Spleen (tissue), 11 donors: ENCODE measurements at regions not wholly inside any gene's neighbourhood (a gene's known extent, or its start where the extent isn't known, plus 50 kb on each side); places are given as distances from the start of the nearest gene placed in this dataset.

Experiments used
- DNase-seq: peaks from one replicate; pipeline ENCODE4 v3.0.0-alpha.2; 2020
- H3K27ac ChIP-seq, 8 donors: fragments of 200-600 bp; sonication (generic) in 7 of 8; 1 replicate in 4 of 8; 2 replicates in 4 of 8; pipeline versions ENCODE4 v1.5.0 to v1.8.0; 2016 to 2021; ENCODE audit warnings: inconsistent platforms in 4 of 8, mild to moderate bottlenecking in 4 of 8, moderate library complexity in 1 of 8
- H3K27me3 ChIP-seq, 7 donors: fragments of 200-600 bp; sonication (generic) in 6 of 7; replicated peaks in 1 of 7; 1 replicate in 4 of 7; 2 replicates in 3 of 7; pipeline versions ENCODE4 v1.5.0 to v1.8.0; 2016 to 2021; ENCODE audit warnings: inconsistent platforms in 3 of 7, mild to moderate bottlenecking in 1 of 7
- H3K36me3 ChIP-seq, 6 donors: fragments of 200-600 bp; sonication (generic) in 5 of 6; 1 replicate in 4 of 6; 2 replicates in 2 of 6; pipeline versions ENCODE4 v1.5.0 to v1.8.0; 2016 to 2021; ENCODE audit warnings: inconsistent platforms in 2 of 6
- H3K4me1 ChIP-seq, 6 donors: fragments of 200-600 bp; sonication (generic) in 5 of 6; 1 replicate in 3 of 6; 2 replicates in 3 of 6; pipeline versions ENCODE4 v1.5.0 to v1.8.0; 2016 to 2021; ENCODE audit warnings: inconsistent platforms in 3 of 6
- H3K4me3 ChIP-seq, 8 donors: fragments of 200-600 bp; sonication (generic) in 7 of 8; 1 replicate in 4 of 8; 2 replicates in 4 of 8; pipeline versions ENCODE4 v1.5.0 to v1.8.0; 2016 to 2021; ENCODE audit warnings: inconsistent platforms in 4 of 8, mild to moderate bottlenecking in 4 of 8, moderate library complexity in 2 of 8
- H3K9me3 ChIP-seq, 8 donors: fragments of 200-600 bp; sonication (generic) in 7 of 8; 1 replicate in 4 of 8; 2 replicates in 4 of 8; pipeline versions ENCODE4 v1.5.0 to v1.8.0; 2016 to 2021; ENCODE audit warnings: inconsistent platforms in 4 of 8
- CTCF ChIP-seq, 11 experiments: fragments of 200-600 bp in 7 of 11; fragments of 450-650 bp in 4 of 11; sonication (generic) in 4 of 11; IDR thresholded peaks in 8 of 11; conservative IDR thresholded peaks in 3 of 11; 1 replicate in 7 of 11; 2 replicates in 4 of 11; pipeline versions ENCODE4 v1.4.0 to v1.8.0; 2016 to 2021; ENCODE audit warnings: antibody characterized with exemption in 11 of 11, inconsistent platforms in 4 of 11, mild to moderate bottlenecking in 1 of 11
- POLR2A ChIP-seq, 3 donors: fragments of 450-650 bp; IDR thresholded peaks; one replicate each; pipeline ENCODE4 v1.5.1; 2017; ENCODE audit warnings: antibody characterized with exemption in 3 of 3, mild to moderate bottlenecking in 1 of 3
- POLR2AphosphoS5 ChIP-seq, 3 donors: sonication (generic); formaldehyde crosslinking; IDR thresholded peaks; one replicate each; pipeline ENCODE4 v1.5.1; 2017; ENCODE audit warnings: antibody characterized with exemption in 3 of 3
- WGBS, 5 donors: extraction: QIAGEN DNeasy Blood & Tissue Kit in 3 of 5; methylation state at CpG; one replicate each; pipeline versions ENCODE4 v1.1.5 to v1.1.7; 2013 to 2018; 5-methylcytosine and 5-hydroxymethylcytosine counted together
- intact Hi-C: fragments of 100-400 bp; cut with DNase I; formaldehyde crosslinking; loops from one replicate; pipeline ENCODE4 v1.15.0; 2023; ENCODE audit warnings: low total_unique reads
- donor health status: healthy with polysubstance abuse.
- donor health status: DM: no; HTN: no; CAD: no; lungs with moderate emphysema.
- donor health status: DM: no; HTN: no; CAD: no.
- donor health status: Bipolar disorder and iron deficiency.
- donor health status: healthy.
- donor health status: DM: no; HTN: no; CAD: no.
- donor health status: DM: yes; HTN: yes; CAD: no.

DNA sequence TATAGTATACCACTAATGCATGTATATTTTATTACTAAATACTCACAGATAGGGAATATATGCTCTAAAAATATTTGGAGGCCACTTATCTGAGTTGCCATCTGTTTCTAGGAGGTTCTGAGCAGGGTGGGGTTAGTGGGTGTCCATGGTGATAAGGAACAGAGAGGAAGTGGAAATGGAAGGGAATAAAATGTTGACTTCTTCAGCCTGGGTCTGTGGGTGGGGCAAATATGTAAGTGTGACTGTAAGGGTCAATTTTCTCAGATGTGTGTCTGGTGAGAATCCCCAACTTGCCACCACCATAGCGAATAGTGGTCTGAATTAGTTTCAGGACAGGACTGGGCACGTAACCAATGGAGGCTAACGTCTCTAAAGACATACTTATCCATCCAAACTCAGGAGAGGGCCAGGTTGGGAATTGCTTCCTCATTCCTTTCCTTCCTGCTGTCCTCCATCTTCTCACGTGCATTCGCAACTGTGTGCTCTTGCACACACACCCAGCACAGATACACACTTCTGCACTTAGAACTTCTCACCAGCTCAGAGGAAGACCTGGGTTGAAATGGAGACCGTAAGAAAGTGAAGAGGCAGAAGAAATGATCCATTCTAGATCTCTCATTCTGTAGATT is 54.2 kb upstream of the GZMB start:
- no peaks in the 10 kb centered on the region for H3K27me3 ChIP-seq
- TF ChIP-seq CTCF (IDR thresholded peaks at IDR 0.05 in 8 of 11, conservative IDR thresholded peaks at IDR 0.05 in 3 of 11) (no peak), POLR2A (IDR thresholded peaks at IDR 0.05) (no peak), POLR2AphosphoS5 (IDR thresholded peaks at IDR 0.05) (no peak)
- H3K4me1 ChIP-seq = peaks cover 0 to 21% (median 3%) of the 10 kb centered on the region in 6 donors
- no peak for DNase-seq
- no peaks in the 10 kb centered on the region for H3K9me3 ChIP-seq
- H3K36me3 ChIP-seq = no peaks in the 10 kb centered on the region
- no peak overlapping the region for H3K4me3 ChIP-seq
- WGBS, 5 donors = 64 to 76% (median 71%) methylated on average over 6 of the region's 6 CpGs
- intact Hi-C loops = no loop called here
- no peak overlapping the region for H3K27ac ChIP-seq
